Body of pancreas (tissue), 4 donors: ENCODE measurements at regions not wholly inside any gene's neighbourhood (a gene's known extent, or its start where the extent isn't known, plus 50 kb on each side); places are given as distances from the start of the nearest gene placed in this dataset.

Experiments
- ATAC-seq: fragments of 150-250 bp; one replicate; pipeline ENCODE4 v1.9.1; 2016
- DNase-seq, 4 donors: peaks; one replicate each; pipeline ENCODE4 v3.0.0-alpha.2; 2019
- H3K27ac ChIP-seq, 4 donors: fragments of 200-600 bp; sonication (generic); 1 replicate in 3 of 4; 2 replicates in 1 of 4; pipeline versions ENCODE4 v1.5.1 to v1.6.1; 2016 to 2019; ENCODE audit warnings: mild to moderate bottlenecking in 1 of 4, mixed read lengths in 1 of 4, moderate library complexity in 1 of 4
- H3K27me3 ChIP-seq, 2 donors: fragments of 200-600 bp; sonication (generic); one replicate each; pipeline ENCODE4 v1.6.0; 2016; ENCODE audit warnings: mild to moderate bottlenecking in 1 of 2
- H3K36me3 ChIP-seq, 2 donors: fragments of 200-600 bp; sonication (generic); replicated peaks in 1 of 2; 2 replicates each; pipeline ENCODE4 v1.5.1; 2016; ENCODE audit warnings: low read depth in 2 of 2; ENCODE audit not compliant: insufficient read depth in 1 of 2
- H3K4me1 ChIP-seq: fragments of 200-600 bp; sonication (generic); one replicate; pipeline ENCODE4 v1.6.0; 2016
- H3K4me3 ChIP-seq, 2 donors: fragments of 200-600 bp; sonication (generic); 1 replicate in 1 of 2; 2 replicates in 1 of 2; pipeline ENCODE4 v1.5.1; 2016 to 2019
- H3K9me3 ChIP-seq, 3 donors: fragments of 200-600 bp; sonication (generic); 1 replicate in 2 of 3; 2 replicates in 1 of 3; pipeline ENCODE4 v1.5.1; 2016
- CTCF ChIP-seq, 7 experiments: fragments of 450-650 bp in 4 of 7; fragments of 200-600 bp in 3 of 7; sonication (generic) in 3 of 7; IDR thresholded peaks; one replicate each; pipeline ENCODE4 v1.5.1; 2016 to 2019; ENCODE audit warnings: antibody characterized with exemption in 7 of 7
- POLR2A ChIP-seq, 3 donors: fragments of 450-650 bp; IDR thresholded peaks; one replicate each; pipeline ENCODE4 v1.6.1; 2016; ENCODE audit warnings: antibody characterized with exemption in 3 of 3, mild to moderate bottlenecking in 2 of 3
- WGBS, 2 donors: methylation state at CpG; one replicate each; pipeline ENCODE4 v1.1.5; 2017; 5-methylcytosine and 5-hydroxymethylcytosine counted together
- intact Hi-C: fragments of 100-400 bp; cut with DNase I; formaldehyde crosslinking; loops from one replicate; pipeline ENCODE4 v1.15.1; 2023

DNA sequence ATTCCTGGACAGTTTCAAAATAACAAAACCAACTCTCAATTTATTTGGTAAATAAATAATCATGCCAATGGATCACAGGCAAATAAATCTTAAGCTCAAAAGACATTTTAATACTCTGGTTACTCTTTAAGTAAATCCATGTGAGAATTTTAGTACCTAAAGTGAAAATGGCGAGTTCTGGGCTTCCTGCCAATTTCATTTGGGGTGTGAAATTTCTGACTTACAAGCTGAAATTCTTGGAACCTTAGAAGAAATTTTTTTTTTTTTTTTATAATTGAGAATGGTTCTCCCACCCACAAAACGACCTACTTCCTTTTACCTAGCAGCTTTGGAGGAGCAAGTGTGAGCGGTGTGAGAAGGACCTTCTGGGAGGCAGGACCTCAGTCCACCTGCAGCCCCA lies 354.5 kb upstream of the NBEA start:
- H3K36me3 ChIP-seq = no peaks in the 10 kb centered on the region
- ATAC-seq = no peak
- DNase-seq = no peak
- intact Hi-C loops = no loop called here
- H3K9me3 ChIP-seq = no peaks in the 10 kb centered on the region
- no peak for TF ChIP-seq POLR2A (IDR thresholded peaks at IDR 0.05)
- TF ChIP-seq CTCF (IDR thresholded peaks at IDR 0.05) = no peak
- no peak overlapping the region for H3K4me3 ChIP-seq
- H3K4me1 ChIP-seq = no peaks in the 10 kb centered on the region
- 43 to 48% methylated on average over 3 of the region's 3 CpGs for WGBS, 2 donors
- H3K27me3 ChIP-seq = no peaks in the 10 kb centered on the region
- H3K27ac ChIP-seq = no peak overlapping the region

DNA sequence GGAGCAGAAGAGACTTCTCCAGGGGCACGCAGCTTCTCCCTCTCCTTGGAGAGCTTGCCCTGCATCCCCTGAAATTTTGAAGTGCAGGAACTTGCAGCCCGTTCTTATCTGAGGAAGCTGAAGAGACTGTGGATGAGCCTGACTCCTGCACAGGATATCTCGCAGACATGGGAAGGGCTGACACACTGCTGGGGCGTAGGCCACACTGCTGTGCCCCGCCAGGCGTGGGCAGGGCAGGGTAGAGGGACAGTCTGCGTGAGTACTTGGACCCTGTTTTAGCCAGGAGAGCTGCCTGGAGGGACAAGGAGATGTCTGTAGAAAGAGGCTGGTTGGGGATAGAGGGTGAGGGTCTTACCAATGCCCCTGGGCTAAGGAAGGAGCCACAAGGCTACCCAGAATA lies 353.7 kb upstream of the NBEA start:
- Histone ChIP-seq H3K4me1 (no peaks in the 10 kb centered on the region), H3K9me3 (no peaks in the 10 kb centered on the region), H3K27me3 (no peaks in the 10 kb centered on the region), H3K36me3 (no peaks in the 10 kb centered on the region), H3K4me3 (no peak overlapping the region), H3K27ac (no peak overlapping the region)
- intact Hi-C loops = no loop called here
- TF ChIP-seq CTCF (IDR thresholded peaks at IDR 0.05) (no peak), POLR2A (IDR thresholded peaks at IDR 0.05) (no peak)
- WGBS, 2 donors = 80 to 86% methylated on average over 7 of the region's 7 CpGs
- DNase-seq (no peak), ATAC-seq (no peak)

DNA sequence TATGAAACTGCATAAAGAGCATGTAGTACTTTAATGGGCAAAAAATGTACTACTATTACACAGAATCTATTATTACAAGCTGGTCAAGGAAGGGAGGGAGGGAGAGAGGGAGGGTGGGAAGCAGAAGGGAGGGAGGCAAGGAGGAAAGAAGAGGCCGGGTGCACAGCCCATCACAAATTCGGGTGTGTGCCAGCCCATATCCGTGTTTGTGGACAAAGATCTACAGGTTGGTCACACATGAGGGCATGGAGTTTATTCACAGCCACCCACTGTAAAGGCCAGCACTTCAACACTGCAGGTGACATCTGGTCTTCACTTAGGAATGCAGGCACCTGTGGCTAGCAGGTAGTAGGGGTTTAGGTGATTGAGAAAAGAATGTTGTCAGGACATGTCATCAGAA lies 352.5 kb upstream of the NBEA start:
- intact Hi-C loops = no loop called here
- no peak for TF ChIP-seq CTCF (IDR thresholded peaks at IDR 0.05)
- TF ChIP-seq POLR2A (IDR thresholded peaks at IDR 0.05) = no peak

GRCh38 chr13:34591129-34591528 lies 350.9 kb upstream of the NBEA start:
- H3K4me3 ChIP-seq = no peak overlapping the region
- WGBS, 2 donors = 60 to 64% methylated on average over 3 of the region's 3 CpGs
- no peak for ATAC-seq

More for the DNA sequence above, 352.5 kb upstream of the NBEA start:
- Histone ChIP-seq H3K27ac (no peak overlapping the region), H3K4me1 (no peaks in the 10 kb centered on the region), H3K27me3 (no peaks in the 10 kb centered on the region), H3K9me3 (no peaks in the 10 kb centered on the region), H3K4me3 (no peak overlapping the region), H3K36me3 (no peaks in the 10 kb centered on the region)
- ATAC-seq (no peak), DNase-seq (no peak)
- 50 to 54% methylated on average over 3 of the region's 3 CpGs for WGBS, 2 donors

More at GRCh38 chr13:34591129-34591528, 350.9 kb upstream of the NBEA start:
- TF ChIP-seq POLR2A (IDR thresholded peaks at IDR 0.05) (no peak), CTCF (IDR thresholded peaks at IDR 0.05) (no peak)
- H3K36me3 ChIP-seq = no peaks in the 10 kb centered on the region
- H3K27me3 ChIP-seq = no peaks in the 10 kb centered on the region
- no peaks in the 10 kb centered on the region for H3K4me1 ChIP-seq
- no peak for DNase-seq
- intact Hi-C loops = no loop called here
- H3K27ac ChIP-seq = no peak overlapping the region
- no peaks in the 10 kb centered on the region for H3K9me3 ChIP-seq
